HG02678 (cell line): ENCODE measurements at regions not wholly inside any gene's neighbourhood (a gene's known extent, or its start where the extent isn't known, plus 50 kb on each side); places are given as distances from the start of the nearest gene placed in this dataset.
"Not testable (repeated sequence)": the region's sequence is repeated elsewhere in the genome, so short reads cannot be mapped to it uniquely, and the experiment has no call there.

Source experiments
- ATAC-seq: cut with Tn5 transposase; IDR thresholded peaks from one replicate; pipeline ENCODE4 v1.9.1; 2021; ENCODE audit warnings: mild to moderate bottlenecking, moderate library complexity; ENCODE audit not compliant: unreplicated experiment

GRCh38 chr18:73151086-73151485, 283.3 kb upstream of the NETO1 start:
- ATAC-seq, result no peak

GRCh38 chr18:73150199-73150598, 282.4 kb upstream of the NETO1 start:
- no peak for ATAC-seq

- ATAC-seq, result no peak
These were observed 279.8 kb upstream of the NETO1 start for GRCh38 chr18:73147590-73147989.

- no peak for ATAC-seq
These were observed 276.2 kb upstream of the NETO1 start for GRCh38 chr18:73144030-73144429.

- ATAC-seq, result no peak
These were observed 268.3 kb upstream of the NETO1 start for GRCh38 chr18:73136134-73136533.

GRCh38 chr18:73124175-73124574, 256.4 kb upstream of the NETO1 start:
- no peak for ATAC-seq

GRCh38 chr18:73121207-73121606, 253.4 kb upstream of the NETO1 start:
- no peak for ATAC-seq

- ATAC-seq, result no peak
These were observed 252.8 kb upstream of the NETO1 start for GRCh38 chr18:73120626-73121025.

- no peak for ATAC-seq
These were observed 251.8 kb upstream of the NETO1 start for GRCh38 chr18:73119574-73119973.

- ATAC-seq, result no peak
These were observed 250.5 kb upstream of the NETO1 start for GRCh38 chr18:73118121-73118816.

GRCh38 chr18:73110307-73110706, 242.5 kb upstream of the NETO1 start:
- no peak for ATAC-seq

- ATAC-seq, result no peak
These were observed 234.2 kb upstream of the NETO1 start for GRCh38 chr18:73101977-73102376.

GRCh38 chr18:73101491-73101890, 233.7 kb upstream of the NETO1 start:
- ATAC-seq, result not testable (repeated sequence)

- no peak for ATAC-seq
These were observed 232.0 kb upstream of the NETO1 start for GRCh38 chr18:73099759-73100158.

GRCh38 chr18:73093687-73094250, 226.0 kb upstream of the NETO1 start:
- ATAC-seq, result no peak

GRCh38 chr18:73088445-73088844, 220.7 kb upstream of the NETO1 start:
- no peak for ATAC-seq

GRCh38 chr18:73087282-73087977, 219.6 kb upstream of the NETO1 start:
- ATAC-seq, result no peak

GRCh38 chr18:73079920-73080319, 212.1 kb upstream of the NETO1 start:
- no peak for ATAC-seq

GRCh38 chr18:73060666-73061288, 193.0 kb upstream of the NETO1 start:
- ATAC-seq, result no peak

- no peak for ATAC-seq
These were observed 191.5 kb upstream of the NETO1 start for GRCh38 chr18:73059280-73059679.

- no peak for ATAC-seq
These were observed 179.9 kb upstream of the NETO1 start for GRCh38 chr18:73047688-73048087.

- no peak for ATAC-seq
These were observed 177.2 kb upstream of the NETO1 start for GRCh38 chr18:73045037-73045436.
